NCI-H2107 treated with DMSO at 0.1 percent for 48 hours (cell line): ENCODE measurements at regions not wholly inside any gene's neighbourhood (a gene's known extent, or its start where the extent isn't known, plus 50 kb on each side); places are given as distances from the start of the nearest gene placed in this dataset.

Source experiments
- DNase-seq: peaks from one replicate; lab custom pipeline; 2025; ENCODE audit not compliant: unreplicated experiment; lab: John Stamatoyannopoulos, UW

GRCh38 chr5:115413651-115414050 lies 117.2 kb upstream of the CCDC112 start:
- DNase-seq, result no peak

DNA sequence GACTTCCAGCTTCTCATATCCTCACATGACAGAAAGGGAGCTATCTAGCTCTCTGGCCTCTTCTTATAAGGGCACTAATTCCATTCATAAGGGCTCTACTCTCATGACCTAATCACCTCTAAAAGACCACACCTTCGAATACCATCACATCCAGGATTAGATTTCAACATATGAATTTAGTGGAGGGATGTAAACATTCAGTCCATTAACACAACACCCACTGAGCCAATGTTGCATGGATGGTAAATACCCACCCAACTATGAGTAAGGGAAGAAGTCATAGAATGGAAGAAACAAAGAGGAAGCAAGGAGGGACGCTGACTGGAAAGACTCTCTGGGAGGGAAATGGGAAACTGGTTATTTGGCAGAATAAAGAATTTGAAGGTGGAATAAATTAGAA lies 112.6 kb upstream of the CCDC112 start:
- no peak for DNase-seq

GRCh38 chr5:115402822-115403577 lies 106.5 kb upstream of the CCDC112 start:
- no peak for DNase-seq

DNA sequence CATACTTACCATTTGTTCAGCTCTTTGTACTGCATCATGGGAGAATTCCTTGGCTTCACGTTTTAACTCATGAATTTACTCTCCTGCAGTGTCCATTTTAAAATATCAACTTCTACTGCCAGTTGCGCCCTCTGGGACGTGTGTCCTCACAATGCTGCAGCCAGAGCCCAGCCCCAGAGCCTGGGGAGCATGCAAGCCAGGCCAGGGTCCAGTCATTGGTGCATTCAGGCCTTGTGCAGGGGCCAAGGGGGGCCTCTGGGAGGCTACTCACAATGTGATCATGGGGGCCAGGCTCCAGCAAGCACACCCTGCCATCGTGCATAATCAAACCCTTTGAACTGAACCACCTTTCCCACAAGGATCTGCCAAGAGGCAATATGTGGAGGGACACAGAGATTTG lies 105.6 kb upstream of the CCDC112 start:
- no peak for DNase-seq

DNA sequence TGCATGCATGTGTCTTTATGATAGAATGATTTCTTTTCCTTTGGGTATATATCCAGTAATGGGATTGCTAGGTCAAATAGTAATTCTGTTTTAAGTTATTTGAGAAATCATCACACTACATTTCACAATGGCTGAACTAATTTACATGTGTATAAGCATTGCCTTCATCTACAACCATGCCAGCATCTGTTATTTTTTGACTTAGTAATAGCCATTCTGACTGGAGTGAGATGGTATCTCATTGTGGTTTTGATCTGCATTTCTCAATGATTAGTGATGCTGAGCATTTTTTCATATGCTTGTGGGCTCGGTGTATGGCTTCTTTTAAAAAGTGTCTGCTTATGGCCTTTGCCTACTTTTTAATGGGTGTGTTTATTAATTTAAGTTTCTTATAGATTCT lies 102.3 kb upstream of the CCDC112 start:
- DNase-seq, result no peak

DNA sequence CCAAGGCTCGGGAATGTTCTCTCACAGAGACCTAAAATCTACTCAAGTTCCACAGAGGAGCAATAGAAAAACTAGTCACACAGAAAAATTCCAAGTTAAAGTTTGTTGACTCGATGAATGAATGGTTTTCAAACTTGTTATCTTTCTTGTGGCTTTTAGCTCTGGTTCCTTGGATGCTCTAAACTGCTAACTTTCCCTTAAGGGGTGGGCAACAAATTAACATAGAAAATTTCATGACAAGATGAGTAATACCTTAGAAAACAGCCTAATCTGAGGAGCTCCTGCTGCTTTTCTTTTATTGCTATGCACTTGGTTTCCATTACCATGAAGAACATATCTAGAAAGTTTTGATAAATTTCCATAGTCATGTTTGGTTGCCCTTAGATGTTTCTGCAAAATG lies 100.2 kb upstream of the CCDC112 start:
- no peak for DNase-seq

DNA sequence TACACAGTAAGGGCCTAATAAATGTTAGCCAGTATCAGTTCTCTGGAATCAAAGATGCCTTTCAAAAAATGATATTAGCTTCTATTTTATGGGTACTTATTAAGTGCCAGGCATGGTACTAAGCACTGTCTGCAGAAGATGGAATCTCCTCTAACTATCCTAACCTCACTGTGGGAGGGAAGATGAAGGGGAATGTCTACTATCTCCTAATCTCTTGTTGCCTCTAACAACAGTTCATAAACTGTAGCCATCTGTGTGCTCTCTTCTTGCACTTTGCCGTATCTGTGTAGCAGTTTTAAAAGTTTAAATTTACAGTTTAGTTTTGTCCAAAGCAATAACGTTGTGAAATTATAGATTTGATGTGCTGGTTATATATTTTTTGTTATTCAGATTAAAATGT lies 99.6 kb upstream of the CCDC112 start:
- DNase-seq, result no peak

DNA sequence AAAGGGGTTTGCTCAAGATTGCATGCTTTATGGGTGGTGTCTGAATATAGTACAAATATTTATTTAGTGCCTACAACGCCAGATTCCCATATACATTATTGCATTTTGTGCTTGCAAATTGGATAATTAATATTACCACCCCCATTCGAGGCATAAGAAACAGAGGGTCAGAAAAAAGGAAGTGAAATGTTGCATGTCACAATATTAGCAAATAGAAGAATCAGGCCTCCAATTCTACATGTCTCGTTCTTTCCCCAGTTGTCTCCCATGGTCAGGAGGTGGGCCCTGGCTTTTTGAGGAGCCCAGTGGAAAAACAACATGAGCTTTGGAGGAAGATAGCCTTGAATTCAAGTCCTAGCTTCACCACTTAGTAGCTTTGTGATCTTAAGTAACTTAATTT lies 98.1 kb upstream of the CCDC112 start:
- DNase-seq, result no peak

DNA sequence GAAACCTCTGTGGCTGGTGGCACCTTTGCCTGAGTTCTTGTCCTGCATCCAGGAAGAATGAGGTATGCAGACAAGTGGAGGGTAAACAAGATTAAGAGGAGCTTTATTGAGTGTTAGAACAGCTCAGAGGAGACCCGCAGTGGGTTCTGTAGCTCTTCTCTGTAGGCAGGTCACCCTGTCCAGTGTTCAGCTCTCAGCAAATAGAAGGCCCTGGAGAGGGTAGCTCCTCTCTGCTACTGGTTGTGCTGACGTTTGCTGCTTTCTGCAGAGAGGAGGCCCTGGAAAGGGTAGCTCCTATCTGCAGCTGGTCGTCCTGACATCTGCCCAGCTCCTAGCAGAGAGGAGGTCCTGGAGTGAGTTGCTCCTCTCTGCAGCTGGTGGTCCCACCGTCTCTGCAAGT lies 96.8 kb upstream of the CCDC112 start:
- DNase-seq, result no peak

GRCh38 chr5:115392611-115393010 lies 96.2 kb upstream of the CCDC112 start:
- no peak for DNase-seq

GRCh38 chr5:115391780-115392179 lies 95.3 kb upstream of the CCDC112 start:
- DNase-seq, result no peak

GRCh38 chr5:115389799-115390382 lies 93.4 kb upstream of the CCDC112 start:
- DNase-seq, result no peak

DNA sequence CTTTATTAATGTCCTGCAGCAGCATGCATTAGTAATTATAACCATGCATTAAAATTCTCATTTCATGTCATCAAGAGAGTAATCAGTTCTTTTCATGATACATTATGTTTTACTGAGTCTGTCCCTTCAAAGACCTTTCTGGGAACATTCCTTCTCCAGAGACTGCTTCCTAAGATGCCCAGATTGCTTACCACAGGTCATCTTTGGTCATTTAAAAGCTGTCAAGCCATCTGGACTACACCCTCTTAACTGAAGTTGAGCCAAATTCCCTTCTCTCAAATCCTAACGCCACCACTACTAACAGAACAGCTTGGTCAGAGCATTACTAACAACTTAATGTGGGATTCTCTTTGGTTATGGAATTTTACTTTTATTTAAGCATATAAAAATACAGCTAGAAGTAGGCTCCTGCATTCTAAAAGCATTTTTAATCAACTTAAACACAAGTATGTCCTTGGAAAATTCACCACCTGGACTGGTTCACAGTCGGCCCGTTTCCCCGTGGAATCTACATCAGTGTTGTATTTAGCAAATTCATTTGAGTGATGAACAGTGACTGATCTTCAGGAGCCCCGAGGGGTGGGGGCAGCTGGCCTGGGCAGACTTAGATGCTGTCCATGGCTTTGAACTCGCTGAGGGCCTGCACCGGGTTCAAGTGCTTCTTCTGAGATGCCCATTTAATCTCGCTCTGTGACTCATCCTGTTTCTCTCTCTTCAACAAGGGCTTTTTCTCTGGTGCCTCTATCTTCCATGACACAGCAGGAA lies 92.8 kb upstream of the CCDC112 start:
- no peak for DNase-seq

DNA sequence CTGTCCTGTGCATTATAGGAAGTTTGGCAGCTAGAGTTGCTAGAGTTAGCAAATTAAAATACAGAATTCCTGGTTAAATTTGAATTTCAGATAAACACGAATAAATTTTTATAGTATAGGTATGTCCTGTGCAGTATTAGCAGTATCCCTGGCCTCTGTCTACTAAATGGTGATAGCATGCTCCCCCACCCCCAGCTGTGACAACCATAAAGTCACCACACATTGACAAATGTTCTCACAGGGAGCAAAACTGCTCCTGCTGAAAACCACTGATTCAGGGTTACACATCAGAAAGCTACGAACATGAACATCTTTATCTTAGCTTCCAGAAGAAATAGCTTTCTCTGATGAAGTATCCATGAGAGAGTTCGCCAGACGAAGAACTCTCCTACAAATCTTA lies 91.8 kb upstream of the CCDC112 start:
- DNase-seq, result no peak

- DNase-seq, result no peak
Measured at GRCh38 chr5:115387816-115388215, 91.4 kb upstream of the CCDC112 start.

DNA sequence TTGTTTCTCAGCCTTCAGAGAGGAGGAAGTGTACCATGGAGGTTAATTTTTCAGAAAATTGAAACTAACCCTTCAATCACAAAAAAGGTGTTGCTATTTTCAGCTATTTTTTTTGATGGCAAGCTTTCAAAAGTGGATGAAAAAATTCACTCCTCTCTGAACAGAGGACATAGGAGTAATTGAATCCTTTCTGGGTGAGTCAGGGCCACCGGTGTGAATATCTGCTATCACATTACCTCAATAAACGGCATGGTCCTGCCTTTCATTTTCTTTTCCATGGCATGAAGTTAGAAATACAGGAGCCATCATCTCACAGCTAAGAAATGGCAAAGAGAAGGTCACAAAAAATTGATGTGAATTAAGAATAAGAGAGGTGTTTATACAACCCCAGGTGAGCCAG lies 90.2 kb upstream of the CCDC112 start:
- no peak for DNase-seq

DNA sequence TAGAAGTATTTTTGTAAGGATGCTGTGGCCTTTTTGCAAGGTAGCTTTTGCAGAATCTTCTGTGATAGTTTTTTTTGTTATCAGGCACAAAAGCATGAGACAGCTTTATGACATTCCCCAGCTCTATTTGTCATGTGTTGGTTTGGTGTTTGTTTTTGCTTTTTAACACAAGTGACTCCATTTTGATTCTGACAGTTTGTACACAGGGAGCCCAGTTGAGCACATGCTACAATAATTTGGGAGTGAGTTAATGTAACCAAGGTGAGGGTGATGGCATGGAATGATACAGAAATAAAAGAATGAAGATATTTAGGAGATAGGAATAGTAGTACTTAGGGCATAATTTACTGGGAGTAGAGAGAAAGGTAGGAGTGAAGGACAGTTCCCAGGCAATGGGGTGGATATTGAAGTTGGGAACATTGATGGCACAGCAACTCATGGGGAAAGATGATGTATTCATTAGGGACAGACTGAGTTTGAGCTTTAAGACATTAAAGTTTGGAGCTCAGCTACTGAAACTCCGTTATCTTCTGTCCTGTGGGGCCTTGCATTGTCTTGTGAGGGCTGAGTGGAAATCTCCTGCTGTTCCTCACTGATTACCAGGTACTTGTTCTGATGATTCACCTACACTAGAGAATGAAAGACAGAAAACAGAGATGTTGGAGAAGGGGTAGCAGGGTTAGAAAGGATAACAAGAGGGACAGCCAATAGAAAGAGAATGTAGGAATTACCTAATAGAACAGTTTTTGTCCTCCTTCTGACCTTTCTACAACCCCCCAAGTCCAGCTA lies 88.3 kb upstream of the CCDC112 start:
- no peak for DNase-seq

- no peak for DNase-seq
Measured at GRCh38 chr5:115382989-115383388, 86.5 kb upstream of the CCDC112 start.

DNA sequence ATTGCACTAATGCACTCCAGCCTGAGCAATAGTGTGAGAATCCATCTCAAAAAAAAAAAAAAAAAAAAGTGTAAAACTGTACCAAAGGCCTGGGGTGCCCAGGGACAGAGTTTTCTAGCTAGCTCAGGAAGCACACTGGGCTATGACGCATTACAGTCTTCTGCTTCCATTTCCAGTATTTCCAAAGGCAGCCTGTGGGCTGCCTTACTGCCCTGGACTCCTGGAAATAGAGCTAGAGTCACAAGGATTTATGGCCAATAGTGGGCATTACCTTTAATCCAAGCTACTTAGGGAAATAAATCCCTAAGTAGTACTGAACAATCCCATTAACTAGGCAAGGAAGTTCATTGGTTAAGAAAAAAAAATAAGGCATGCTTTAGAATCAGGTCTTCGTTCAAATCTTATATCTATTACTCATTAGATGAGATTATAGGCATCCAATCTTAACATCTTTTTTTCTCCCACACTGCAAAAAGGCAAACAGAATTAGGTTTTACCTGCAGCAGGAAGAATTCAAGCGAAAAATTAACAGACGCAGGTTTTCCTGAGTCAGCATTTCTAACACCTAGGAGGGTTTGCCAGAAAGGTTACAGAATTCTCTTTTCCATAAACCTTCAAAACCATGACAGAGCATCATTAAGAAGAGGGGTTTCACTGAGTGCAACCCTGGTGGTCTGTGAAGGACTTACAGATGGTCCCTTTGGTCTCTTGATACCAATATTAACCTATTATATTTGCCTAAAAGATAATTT lies 85.6 kb upstream of the CCDC112 start:
- DNase-seq, result no peak

- DNase-seq, result no peak
Measured at GRCh38 chr5:115379622-115380344, 83.3 kb upstream of the CCDC112 start.
